ENCODE measurements at regions not wholly inside any gene's neighbourhood (a gene's known extent, or its start where the extent isn't known, plus 50 kb on each side); places are given as distances from the start of the nearest gene placed in this dataset.

GRCh38 chr10:65719790-65720189 is 1206.0 kb upstream of the LRRTM3 start:
- TF ChIP-seq EP300 (IDR thresholded peaks at IDR 0.05) = no peak
- intact Hi-C loops (cut with DNase I) = no loop called here
- DNase-seq = no peak
- Histone ChIP-seq H3K27me3 (no peaks in the 10 kb centered on the region), H3K4me1 (ENCODE audit: insufficient read depth) (peaks cover 1% of the 10 kb centered on the region), H3K27ac (no peak overlapping the region), H3K9me3 (no peaks in the 10 kb centered on the region), H3K4me3 (no peak overlapping the region), H3K36me3 (no peaks in the 10 kb centered on the region)
- 13 to 36% (median 18%) methylated on average over 1 of the region's 1 CpG for WGBS, 3 donors

- no peak for DNase-seq
- intact Hi-C loops (cut with DNase I) = no loop called here
- Histone ChIP-seq H3K4me3 (no peak overlapping the region), H3K9me3 (no peaks in the 10 kb centered on the region), H3K27me3 (no peaks in the 10 kb centered on the region), H3K36me3 (no peaks in the 10 kb centered on the region), H3K27ac (no peak overlapping the region), H3K4me1 (ENCODE audit: insufficient read depth) (peaks cover 1% of the 10 kb centered on the region)
- WGBS, 3 donors = 10 to 37% (median 12%) methylated on average over 4 of the region's 4 CpGs
- TF ChIP-seq CTCF (IDR thresholded peaks at IDR 0.05) (no peak), POLR2A (IDR thresholded peaks at IDR 0.05) (no peak), EP300 (IDR thresholded peaks at IDR 0.05) (no peak)
Measured at GRCh38 chr10:65720901-65721300, 1204.9 kb upstream of the LRRTM3 start.

- Histone ChIP-seq H3K36me3 (no peaks in the 10 kb centered on the region), H3K27me3 (no peaks in the 10 kb centered on the region), H3K4me3 (no peak overlapping the region), H3K9me3 (no peaks in the 10 kb centered on the region), H3K4me1 (ENCODE audit: insufficient read depth) (peaks cover 1% of the 10 kb centered on the region), H3K27ac (no peak overlapping the region)
- TF ChIP-seq CTCF (IDR thresholded peaks at IDR 0.05) (no peak), EP300 (IDR thresholded peaks at IDR 0.05) (no peak)
- no peak for DNase-seq
- WGBS, 3 donors = 78 to 85% (median 79%) methylated on average over 6 of the region's 6 CpGs
- intact Hi-C loops (cut with DNase I) = no loop called here
Measured at GRCh38 chr10:65723525-65723924, 1202.3 kb upstream of the LRRTM3 start.

- no peak overlapping the region for H3K27ac ChIP-seq
- no peaks in the 10 kb centered on the region for H3K4me1 ChIP-seq (ENCODE audit: insufficient read depth)
- intact Hi-C loops (cut with DNase I) = no loop called here
- WGBS, 3 donors = 54 to 70% (median 55%) methylated on average over 2 of the region's 2 CpGs
- H3K9me3 ChIP-seq = no peaks in the 10 kb centered on the region
- no peak for DNase-seq
- H3K27me3 ChIP-seq = no peaks in the 10 kb centered on the region
- H3K36me3 ChIP-seq = no peaks in the 10 kb centered on the region
- TF ChIP-seq POLR2A (IDR thresholded peaks at IDR 0.05) (no peak), EP300 (IDR thresholded peaks at IDR 0.05) (no peak), CTCF (IDR thresholded peaks at IDR 0.05) (no peak)
- H3K4me3 ChIP-seq = no peak overlapping the region
Measured at GRCh38 chr10:65735382-65735781, 1190.5 kb upstream of the LRRTM3 start.

GRCh38 chr10:65742906-65743305 is 1182.9 kb upstream of the LRRTM3 start:
- no peaks in the 10 kb centered on the region for H3K36me3 ChIP-seq
- no peak overlapping the region for H3K4me3 ChIP-seq
- TF ChIP-seq CTCF (IDR thresholded peaks at IDR 0.05) (no peak), EP300 (IDR thresholded peaks at IDR 0.05) (no peak), POLR2A (IDR thresholded peaks at IDR 0.05) (no peak)
- H3K9me3 ChIP-seq = no peaks in the 10 kb centered on the region
- no peaks in the 10 kb centered on the region for H3K27me3 ChIP-seq
- intact Hi-C loops (cut with DNase I) = no loop called here
- 83 to 94% (median 90%) methylated on average over 1 of the region's 1 CpG for WGBS, 3 donors
- no peaks in the 10 kb centered on the region for H3K4me1 ChIP-seq (ENCODE audit: insufficient read depth)
- no peak for DNase-seq
- no peak overlapping the region for H3K27ac ChIP-seq
